GM23248 (cell line): ENCODE measurements at regions not wholly inside any gene's neighbourhood (a gene's known extent, or its start where the extent isn't known, plus 50 kb on each side); places are given as distances from the start of the nearest gene placed in this dataset.

Experiments
- EZH2 ChIP-seq: fragments of 200-600 bp; sonication (generic); IDR thresholded peaks from 2 replicates; pipeline ENCODE4 v1.6.1; 2018; ENCODE audit warnings: antibody characterized with exemption, mild to moderate bottlenecking; ENCODE audit not compliant: insufficient read depth, poor library complexity, severe bottlenecking
- EZH2phosphoT487 ChIP-seq: fragments of 200-600 bp; sonication (generic); IDR thresholded peaks from 2 replicates; pipeline ENCODE4 v1.6.1; 2018; ENCODE audit warnings: antibody characterized with exemption, moderate library complexity, mild to moderate bottlenecking, low read depth; ENCODE audit not compliant: insufficient read depth

DNA sequence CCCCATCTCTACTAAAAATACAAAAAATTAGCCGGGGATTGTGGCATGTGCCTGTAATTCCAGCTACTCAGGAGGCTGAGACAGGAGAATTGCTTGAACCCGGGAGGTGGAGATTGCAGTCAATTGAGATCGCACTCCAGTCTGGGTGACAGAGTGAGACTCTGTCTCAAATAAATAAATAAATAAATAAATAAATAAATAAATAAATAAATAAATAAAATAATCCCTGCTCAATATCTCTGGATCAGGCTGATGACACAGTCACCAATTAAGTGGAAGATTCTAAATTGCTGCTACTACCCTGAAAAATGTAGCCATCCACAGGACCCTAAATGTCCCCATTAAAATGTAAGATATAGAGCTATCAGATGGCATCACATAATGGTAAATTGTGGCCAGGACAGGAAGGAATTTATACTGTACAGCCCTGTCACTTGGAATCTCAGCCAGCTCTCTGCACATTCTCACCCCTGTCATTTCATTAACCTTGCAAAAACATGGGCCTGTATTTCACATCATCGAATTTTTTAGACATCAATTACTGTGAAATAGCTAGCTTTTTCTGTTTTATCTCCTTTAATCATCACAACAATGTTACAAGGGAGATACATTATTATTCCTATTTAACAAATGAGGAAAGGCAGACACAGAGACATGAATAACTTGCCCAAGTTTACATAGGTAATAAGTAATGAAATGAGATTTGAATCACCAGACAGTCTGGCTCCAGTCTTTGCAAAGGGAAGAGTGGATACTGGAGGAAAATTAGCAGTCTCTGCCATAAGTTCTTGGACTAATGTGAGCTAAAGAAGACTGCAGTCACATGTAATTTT, 56.7 kb upstream of the NTPCR start:
- TF ChIP-seq EZH2 (no peak), EZH2phosphoT487 (no peak)
